Spleen (tissue), 11 donors: ENCODE measurements at regions not wholly inside any gene's neighbourhood (a gene's known extent, or its start where the extent isn't known, plus 50 kb on each side); places are given as distances from the start of the nearest gene placed in this dataset.

Experiments
- DNase-seq: peaks from one replicate; pipeline ENCODE4 v3.0.0-alpha.2; 2020
- H3K27ac ChIP-seq, 8 donors: fragments of 200-600 bp; sonication (generic) in 7 of 8; 1 replicate in 4 of 8; 2 replicates in 4 of 8; pipeline versions ENCODE4 v1.5.0 to v1.8.0; 2016 to 2021; ENCODE audit warnings: inconsistent platforms in 4 of 8, mild to moderate bottlenecking in 4 of 8, moderate library complexity in 1 of 8
- H3K27me3 ChIP-seq, 7 donors: fragments of 200-600 bp; sonication (generic) in 6 of 7; replicated peaks in 1 of 7; 1 replicate in 4 of 7; 2 replicates in 3 of 7; pipeline versions ENCODE4 v1.5.0 to v1.8.0; 2016 to 2021; ENCODE audit warnings: inconsistent platforms in 3 of 7, mild to moderate bottlenecking in 1 of 7
- H3K36me3 ChIP-seq, 6 donors: fragments of 200-600 bp; sonication (generic) in 5 of 6; 1 replicate in 4 of 6; 2 replicates in 2 of 6; pipeline versions ENCODE4 v1.5.0 to v1.8.0; 2016 to 2021; ENCODE audit warnings: inconsistent platforms in 2 of 6
- H3K4me1 ChIP-seq, 6 donors: fragments of 200-600 bp; sonication (generic) in 5 of 6; 1 replicate in 3 of 6; 2 replicates in 3 of 6; pipeline versions ENCODE4 v1.5.0 to v1.8.0; 2016 to 2021; ENCODE audit warnings: inconsistent platforms in 3 of 6
- H3K4me3 ChIP-seq, 8 donors: fragments of 200-600 bp; sonication (generic) in 7 of 8; 1 replicate in 4 of 8; 2 replicates in 4 of 8; pipeline versions ENCODE4 v1.5.0 to v1.8.0; 2016 to 2021; ENCODE audit warnings: inconsistent platforms in 4 of 8, mild to moderate bottlenecking in 4 of 8, moderate library complexity in 2 of 8
- H3K9me3 ChIP-seq, 8 donors: fragments of 200-600 bp; sonication (generic) in 7 of 8; 1 replicate in 4 of 8; 2 replicates in 4 of 8; pipeline versions ENCODE4 v1.5.0 to v1.8.0; 2016 to 2021; ENCODE audit warnings: inconsistent platforms in 4 of 8
- CTCF ChIP-seq, 11 experiments: fragments of 200-600 bp in 7 of 11; fragments of 450-650 bp in 4 of 11; sonication (generic) in 4 of 11; IDR thresholded peaks in 8 of 11; conservative IDR thresholded peaks in 3 of 11; 1 replicate in 7 of 11; 2 replicates in 4 of 11; pipeline versions ENCODE4 v1.4.0 to v1.8.0; 2016 to 2021; ENCODE audit warnings: antibody characterized with exemption in 11 of 11, inconsistent platforms in 4 of 11, mild to moderate bottlenecking in 1 of 11
- POLR2A ChIP-seq, 3 donors: fragments of 450-650 bp; IDR thresholded peaks; one replicate each; pipeline ENCODE4 v1.5.1; 2017; ENCODE audit warnings: antibody characterized with exemption in 3 of 3, mild to moderate bottlenecking in 1 of 3
- POLR2AphosphoS5 ChIP-seq, 3 donors: sonication (generic); formaldehyde crosslinking; IDR thresholded peaks; one replicate each; pipeline ENCODE4 v1.5.1; 2017; ENCODE audit warnings: antibody characterized with exemption in 3 of 3
- WGBS, 5 donors: extraction: QIAGEN DNeasy Blood & Tissue Kit in 3 of 5; methylation state at CpG; one replicate each; pipeline versions ENCODE4 v1.1.5 to v1.1.7; 2013 to 2018; 5-methylcytosine and 5-hydroxymethylcytosine counted together
- intact Hi-C: fragments of 100-400 bp; cut with DNase I; formaldehyde crosslinking; loops from one replicate; pipeline ENCODE4 v1.15.0; 2023; ENCODE audit warnings: low total_unique reads
- donor health status: healthy with polysubstance abuse.
- donor health status: DM: no; HTN: no; CAD: no; lungs with moderate emphysema.
- donor health status: DM: no; HTN: no; CAD: no.
- donor health status: Bipolar disorder and iron deficiency.
- donor health status: healthy.
- donor health status: DM: no; HTN: no; CAD: no.
- donor health status: DM: yes; HTN: yes; CAD: no.

GRCh38 chr5:28329176-28329575 lies 1290.8 kb upstream of the CDH9 start:
- Histone ChIP-seq H3K36me3 (no peaks in the 10 kb centered on the region), H3K4me3 (no peak overlapping the region), H3K9me3 (peaks cover 0 to 34% (median 23%) of the 10 kb centered on the region in 8 donors), H3K27me3 (no peaks in the 10 kb centered on the region), H3K27ac (no peak overlapping the region), H3K4me1 (no peaks in the 10 kb centered on the region)
- TF ChIP-seq CTCF (IDR thresholded peaks at IDR 0.05 in 8 of 11, conservative IDR thresholded peaks at IDR 0.05 in 3 of 11) = no peak
- TF ChIP-seq POLR2AphosphoS5 (IDR thresholded peaks at IDR 0.05) = no peak
- no peak for TF ChIP-seq POLR2A (IDR thresholded peaks at IDR 0.05)
- no peak for DNase-seq
- intact Hi-C loops = no loop called here

- no peak overlapping the region for H3K4me3 ChIP-seq
- intact Hi-C loops = no loop called here
Observed at GRCh38 chr5:28328681-28329080, 1290.3 kb upstream of the CDH9 start.

GRCh38 chr5:28324174-28324573 lies 1285.8 kb upstream of the CDH9 start:
- no peak for DNase-seq
- WGBS, 5 donors = 17 to 49% (median 43%) methylated on average over 2 of the region's 2 CpGs
- no peaks in the 10 kb centered on the region for H3K4me1 ChIP-seq
- no peak overlapping the region for H3K27ac ChIP-seq
- intact Hi-C loops = no loop called here
- H3K4me3 ChIP-seq = no peak overlapping the region
- H3K9me3 ChIP-seq = peaks cover 0 to 7% (median 0%) of the 10 kb centered on the region in 8 donors
- H3K36me3 ChIP-seq = no peaks in the 10 kb centered on the region
- no peak for TF ChIP-seq POLR2AphosphoS5 (IDR thresholded peaks at IDR 0.05)
- TF ChIP-seq POLR2A (IDR thresholded peaks at IDR 0.05) = no peak
- TF ChIP-seq CTCF (IDR thresholded peaks at IDR 0.05 in 8 of 11, conservative IDR thresholded peaks at IDR 0.05 in 3 of 11) = no peak
- no peaks in the 10 kb centered on the region for H3K27me3 ChIP-seq

More at GRCh38 chr5:28328681-28329080, 1290.3 kb upstream of the CDH9 start:
- Histone ChIP-seq H3K9me3 (peaks cover 0 to 31% (median 20%) of the 10 kb centered on the region in 8 donors), H3K27me3 (no peaks in the 10 kb centered on the region), H3K4me1 (no peaks in the 10 kb centered on the region), H3K36me3 (no peaks in the 10 kb centered on the region), H3K27ac (no peak overlapping the region)
- no peak for DNase-seq
- TF ChIP-seq POLR2AphosphoS5 (IDR thresholded peaks at IDR 0.05) (no peak), CTCF (IDR thresholded peaks at IDR 0.05 in 8 of 11, conservative IDR thresholded peaks at IDR 0.05 in 3 of 11) (no peak), POLR2A (IDR thresholded peaks at IDR 0.05) (no peak)

- Histone ChIP-seq H3K4me1 (no peaks in the 10 kb centered on the region), H3K4me3 (no peak overlapping the region), H3K9me3 (peaks cover 0 to 25% (median 1%) of the 10 kb centered on the region in 8 donors), H3K27me3 (no peaks in the 10 kb centered on the region), H3K27ac (no peak overlapping the region), H3K36me3 (no peaks in the 10 kb centered on the region)
- intact Hi-C loops = no loop called here
- TF ChIP-seq POLR2AphosphoS5 (IDR thresholded peaks at IDR 0.05) (no peak), CTCF (IDR thresholded peaks at IDR 0.05 in 8 of 11, conservative IDR thresholded peaks at IDR 0.05 in 3 of 11) (no peak), POLR2A (IDR thresholded peaks at IDR 0.05) (no peak)
- no peak for DNase-seq
- WGBS, 5 donors = 77 to 89% (median 84%) methylated on average over 1 of the region's 1 CpG
Observed at GRCh38 chr5:28313953-28314352, 1275.6 kb upstream of the CDH9 start.
